Spleen (tissue), 11 donors: ENCODE measurements at regions not wholly inside any gene's neighbourhood (a gene's known extent, or its start where the extent isn't known, plus 50 kb on each side); places are given as distances from the start of the nearest gene placed in this dataset.

Experiments
- DNase-seq: peaks from one replicate; pipeline ENCODE4 v3.0.0-alpha.2; 2020
- H3K27ac ChIP-seq, 8 donors: fragments of 200-600 bp; sonication (generic) in 7 of 8; 1 replicate in 4 of 8; 2 replicates in 4 of 8; pipeline versions ENCODE4 v1.5.0 to v1.8.0; 2016 to 2021; ENCODE audit warnings: inconsistent platforms in 4 of 8, mild to moderate bottlenecking in 4 of 8, moderate library complexity in 1 of 8
- H3K27me3 ChIP-seq, 7 donors: fragments of 200-600 bp; sonication (generic) in 6 of 7; replicated peaks in 1 of 7; 1 replicate in 4 of 7; 2 replicates in 3 of 7; pipeline versions ENCODE4 v1.5.0 to v1.8.0; 2016 to 2021; ENCODE audit warnings: inconsistent platforms in 3 of 7, mild to moderate bottlenecking in 1 of 7
- H3K36me3 ChIP-seq, 6 donors: fragments of 200-600 bp; sonication (generic) in 5 of 6; 1 replicate in 4 of 6; 2 replicates in 2 of 6; pipeline versions ENCODE4 v1.5.0 to v1.8.0; 2016 to 2021; ENCODE audit warnings: inconsistent platforms in 2 of 6
- H3K4me1 ChIP-seq, 6 donors: fragments of 200-600 bp; sonication (generic) in 5 of 6; 1 replicate in 3 of 6; 2 replicates in 3 of 6; pipeline versions ENCODE4 v1.5.0 to v1.8.0; 2016 to 2021; ENCODE audit warnings: inconsistent platforms in 3 of 6
- H3K4me3 ChIP-seq, 8 donors: fragments of 200-600 bp; sonication (generic) in 7 of 8; 1 replicate in 4 of 8; 2 replicates in 4 of 8; pipeline versions ENCODE4 v1.5.0 to v1.8.0; 2016 to 2021; ENCODE audit warnings: inconsistent platforms in 4 of 8, mild to moderate bottlenecking in 4 of 8, moderate library complexity in 2 of 8
- H3K9me3 ChIP-seq, 8 donors: fragments of 200-600 bp; sonication (generic) in 7 of 8; 1 replicate in 4 of 8; 2 replicates in 4 of 8; pipeline versions ENCODE4 v1.5.0 to v1.8.0; 2016 to 2021; ENCODE audit warnings: inconsistent platforms in 4 of 8
- POLR2A ChIP-seq, 3 donors: fragments of 450-650 bp; IDR thresholded peaks; one replicate each; pipeline ENCODE4 v1.5.1; 2017; ENCODE audit warnings: antibody characterized with exemption in 3 of 3, mild to moderate bottlenecking in 1 of 3
- POLR2AphosphoS5 ChIP-seq, 3 donors: sonication (generic); formaldehyde crosslinking; IDR thresholded peaks; one replicate each; pipeline ENCODE4 v1.5.1; 2017; ENCODE audit warnings: antibody characterized with exemption in 3 of 3
- WGBS, 5 donors: extraction: QIAGEN DNeasy Blood & Tissue Kit in 3 of 5; methylation state at CpG; one replicate each; pipeline versions ENCODE4 v1.1.5 to v1.1.7; 2013 to 2018; 5-methylcytosine and 5-hydroxymethylcytosine counted together
- intact Hi-C: fragments of 100-400 bp; cut with DNase I; formaldehyde crosslinking; loops from one replicate; pipeline ENCODE4 v1.15.0; 2023; ENCODE audit warnings: low total_unique reads
- TF ChIP-seq, protein P1 (sequence below), 11 experiments: fragments of 200-600 bp in 7 of 11; fragments of 450-650 bp in 4 of 11; sonication (generic) in 4 of 11; IDR thresholded peaks in 8 of 11; conservative IDR thresholded peaks in 3 of 11; 1 replicate in 7 of 11; 2 replicates in 4 of 11; pipeline versions ENCODE4 v1.4.0 to v1.8.0; 2016 to 2021; ENCODE audit warnings: antibody characterized with exemption in 11 of 11, inconsistent platforms in 4 of 11, mild to moderate bottlenecking in 1 of 11
- donor health status: healthy with polysubstance abuse.
- donor health status: DM: no; HTN: no; CAD: no; lungs with moderate emphysema.
- donor health status: DM: no; HTN: no; CAD: no.
- donor health status: Bipolar disorder and iron deficiency.
- donor health status: healthy.
- donor health status: DM: no; HTN: no; CAD: no.
- donor health status: DM: yes; HTN: yes; CAD: no.

GRCh38 chr3:144053121-144053520 lies 81.5 kb downstream of the DIPK2A start:
- no peak for DNase-seq
- TF ChIP-seq POLR2AphosphoS5 (IDR thresholded peaks at IDR 0.05) (no peak), POLR2A (IDR thresholded peaks at IDR 0.05) (no peak)
- TF ChIP-seq, protein P1, sequence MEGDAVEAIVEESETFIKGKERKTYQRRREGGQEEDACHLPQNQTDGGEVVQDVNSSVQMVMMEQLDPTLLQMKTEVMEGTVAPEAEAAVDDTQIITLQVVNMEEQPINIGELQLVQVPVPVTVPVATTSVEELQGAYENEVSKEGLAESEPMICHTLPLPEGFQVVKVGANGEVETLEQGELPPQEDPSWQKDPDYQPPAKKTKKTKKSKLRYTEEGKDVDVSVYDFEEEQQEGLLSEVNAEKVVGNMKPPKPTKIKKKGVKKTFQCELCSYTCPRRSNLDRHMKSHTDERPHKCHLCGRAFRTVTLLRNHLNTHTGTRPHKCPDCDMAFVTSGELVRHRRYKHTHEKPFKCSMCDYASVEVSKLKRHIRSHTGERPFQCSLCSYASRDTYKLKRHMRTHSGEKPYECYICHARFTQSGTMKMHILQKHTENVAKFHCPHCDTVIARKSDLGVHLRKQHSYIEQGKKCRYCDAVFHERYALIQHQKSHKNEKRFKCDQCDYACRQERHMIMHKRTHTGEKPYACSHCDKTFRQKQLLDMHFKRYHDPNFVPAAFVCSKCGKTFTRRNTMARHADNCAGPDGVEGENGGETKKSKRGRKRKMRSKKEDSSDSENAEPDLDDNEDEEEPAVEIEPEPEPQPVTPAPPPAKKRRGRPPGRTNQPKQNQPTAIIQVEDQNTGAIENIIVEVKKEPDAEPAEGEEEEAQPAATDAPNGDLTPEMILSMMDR (IDR thresholded peaks at IDR 0.05 in 8 of 11, conservative IDR thresholded peaks at IDR 0.05 in 3 of 11), result no peak
- H3K36me3 ChIP-seq, result no peaks in the 10 kb centered on the region
- no peaks in the 10 kb centered on the region for H3K27me3 ChIP-seq
- 76 to 93% (median 85%) methylated on average over 1 of the region's 1 CpG for WGBS, 5 donors
- intact Hi-C loops, result no loop called here
- no peak overlapping the region for H3K4me3 ChIP-seq
- no peak overlapping the region for H3K27ac ChIP-seq
- no peaks in the 10 kb centered on the region for H3K4me1 ChIP-seq
- H3K9me3 ChIP-seq, result no peaks in the 10 kb centered on the region

DNA sequence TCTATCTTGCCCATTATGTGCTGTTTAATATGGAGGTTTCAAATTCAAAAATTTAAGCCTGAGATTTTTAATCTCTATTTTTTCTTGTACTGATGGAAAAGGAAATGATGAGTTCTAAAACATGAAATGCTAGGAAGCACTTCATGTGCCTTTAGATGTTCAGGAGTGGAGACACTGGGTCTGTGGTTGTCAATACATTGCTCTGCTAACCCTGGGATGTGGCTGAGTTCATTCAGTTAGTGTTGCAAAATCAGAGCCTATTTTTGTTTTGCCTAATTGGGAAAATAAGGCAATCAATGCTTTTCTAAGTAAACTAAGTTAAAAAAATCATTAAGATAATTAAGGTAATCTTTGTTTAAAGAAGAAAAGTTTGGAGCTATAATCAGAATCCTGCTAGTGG lies 83.1 kb downstream of the DIPK2A start:
- DNase-seq, result no peak
- TF ChIP-seq POLR2AphosphoS5 (IDR thresholded peaks at IDR 0.05) (no peak), POLR2A (IDR thresholded peaks at IDR 0.05) (no peak)
- TF ChIP-seq, protein P1 (IDR thresholded peaks at IDR 0.05 in 8 of 11, conservative IDR thresholded peaks at IDR 0.05 in 3 of 11), result no peak

DNA sequence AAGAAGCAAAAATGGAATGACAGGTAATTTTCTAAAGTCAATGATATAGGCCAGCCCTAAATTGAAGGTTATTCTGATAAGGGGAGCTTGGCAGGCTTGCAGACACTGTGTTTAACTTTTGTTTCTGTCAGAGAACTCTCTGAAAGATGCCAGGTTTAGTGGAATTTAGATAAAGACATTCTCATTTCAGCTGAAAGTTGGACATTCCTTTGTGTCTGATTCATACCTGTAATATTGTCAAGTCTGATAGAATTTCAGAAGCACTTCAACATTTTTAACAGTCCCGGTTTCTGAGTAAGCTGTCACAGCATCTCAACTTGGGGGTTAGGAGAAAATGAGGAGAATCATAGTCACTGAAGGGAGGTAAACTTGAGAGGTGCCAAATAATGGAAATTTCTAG lies 84.0 kb downstream of the DIPK2A start:
- TF ChIP-seq, protein P1 (IDR thresholded peaks at IDR 0.05 in 8 of 11, conservative IDR thresholded peaks at IDR 0.05 in 3 of 11), result no peak
- TF ChIP-seq POLR2AphosphoS5 (IDR thresholded peaks at IDR 0.05) (no peak), POLR2A (IDR thresholded peaks at IDR 0.05) (no peak)
- whole genome bisulfite sequencing, 5 donors, result 70 to 97% (median 81%) methylated on average over 1 of the region's 1 CpG
- no peak for DNase-seq
- H3K4me1 ChIP-seq, result no peaks in the 10 kb centered on the region
- no peaks in the 10 kb centered on the region for H3K36me3 ChIP-seq
- H3K27ac ChIP-seq, result no peak overlapping the region
- intact Hi-C loops, result no loop called here
- no peaks in the 10 kb centered on the region for H3K9me3 ChIP-seq
- H3K4me3 ChIP-seq, result no peak overlapping the region
- H3K27me3 ChIP-seq, result no peaks in the 10 kb centered on the region

More for the DNA sequence above, 83.1 kb downstream of the DIPK2A start:
- Histone ChIP-seq H3K9me3 (no peaks in the 10 kb centered on the region), H3K27me3 (no peaks in the 10 kb centered on the region), H3K4me3 (no peak overlapping the region), H3K27ac (no peak overlapping the region), H3K4me1 (no peaks in the 10 kb centered on the region), H3K36me3 (no peaks in the 10 kb centered on the region)
- intact Hi-C loops, result no loop called here

GRCh38 chr3:144058713-144059112 lies 87.1 kb downstream of the DIPK2A start:
- no peaks in the 10 kb centered on the region for H3K27me3 ChIP-seq
- intact Hi-C loops, result no loop called here
- no peak overlapping the region for H3K4me3 ChIP-seq
- DNase-seq, result no peak
- TF ChIP-seq POLR2AphosphoS5 (IDR thresholded peaks at IDR 0.05) (no peak), POLR2A (IDR thresholded peaks at IDR 0.05) (no peak)
- TF ChIP-seq, protein P1 (IDR thresholded peaks at IDR 0.05 in 8 of 11, conservative IDR thresholded peaks at IDR 0.05 in 3 of 11), result no peak
- WGBS, 5 donors, result 84 to 94% (median 91%) methylated on average over 6 of the region's 6 CpGs
- no peak overlapping the region for H3K27ac ChIP-seq
- no peaks in the 10 kb centered on the region for H3K9me3 ChIP-seq
- no peaks in the 10 kb centered on the region for H3K36me3 ChIP-seq
- no peaks in the 10 kb centered on the region for H3K4me1 ChIP-seq
